ENCODE measurements at regions not wholly inside any gene's neighbourhood (a gene's known extent, or its start where the extent isn't known, plus 50 kb on each side); places are given as distances from the start of the nearest gene placed in this dataset.

DNA sequence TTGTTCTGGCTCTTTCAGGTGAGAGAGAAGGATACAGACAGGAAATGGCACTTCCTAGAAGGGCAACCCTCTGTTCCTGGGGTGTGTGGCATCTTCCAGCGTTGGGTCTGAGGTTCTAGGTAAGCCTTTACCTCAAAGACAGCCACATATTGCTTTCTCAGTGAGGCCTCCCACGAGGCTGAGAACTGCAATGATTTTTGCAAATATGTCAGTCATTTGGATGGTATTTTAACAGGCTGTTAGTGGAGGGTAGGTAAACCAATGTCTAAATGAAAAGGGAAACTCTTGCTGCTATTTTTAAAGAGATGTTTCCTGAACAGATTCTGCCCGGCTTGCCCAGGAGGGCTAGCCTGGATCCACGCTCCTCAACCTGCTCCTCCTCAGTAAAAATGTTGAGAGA is 240.3 kb upstream of the KLF6 start:
- Histone ChIP-seq H3K27ac (ENCODE audit: low read depth, low read length) (no peak overlapping the region), H3K27me3 (ENCODE audit: control insufficient read depth in 5 of 5, insufficient read depth in 4 of 5, low read length in 5 of 5) (no peaks in the 10 kb centered on the region), H3K4me1 (ENCODE audit: control insufficient read depth in 5 of 5, insufficient read depth in 5 of 5, low read length in 5 of 5) (peaks cover 0 to 16% (median 11%) of the 10 kb centered on the region in 5 donors), H3K9ac (ENCODE audit: low read length in 5 of 5) (no peak overlapping the region), H3K36me3 (ENCODE audit: control insufficient read depth in 5 of 5, insufficient read depth in 5 of 5, low read length in 5 of 5) (no peaks in the 10 kb centered on the region), H3K9me3 (ENCODE audit: control insufficient read depth in 5 of 5, low read length in 5 of 5) (peaks cover 0 to 2% (median 0%) of the 10 kb centered on the region in 5 donors), H3K4me3 (ENCODE audit: low read depth in 1 of 5, low read length in 5 of 5) (no peak overlapping the region)

DNA sequence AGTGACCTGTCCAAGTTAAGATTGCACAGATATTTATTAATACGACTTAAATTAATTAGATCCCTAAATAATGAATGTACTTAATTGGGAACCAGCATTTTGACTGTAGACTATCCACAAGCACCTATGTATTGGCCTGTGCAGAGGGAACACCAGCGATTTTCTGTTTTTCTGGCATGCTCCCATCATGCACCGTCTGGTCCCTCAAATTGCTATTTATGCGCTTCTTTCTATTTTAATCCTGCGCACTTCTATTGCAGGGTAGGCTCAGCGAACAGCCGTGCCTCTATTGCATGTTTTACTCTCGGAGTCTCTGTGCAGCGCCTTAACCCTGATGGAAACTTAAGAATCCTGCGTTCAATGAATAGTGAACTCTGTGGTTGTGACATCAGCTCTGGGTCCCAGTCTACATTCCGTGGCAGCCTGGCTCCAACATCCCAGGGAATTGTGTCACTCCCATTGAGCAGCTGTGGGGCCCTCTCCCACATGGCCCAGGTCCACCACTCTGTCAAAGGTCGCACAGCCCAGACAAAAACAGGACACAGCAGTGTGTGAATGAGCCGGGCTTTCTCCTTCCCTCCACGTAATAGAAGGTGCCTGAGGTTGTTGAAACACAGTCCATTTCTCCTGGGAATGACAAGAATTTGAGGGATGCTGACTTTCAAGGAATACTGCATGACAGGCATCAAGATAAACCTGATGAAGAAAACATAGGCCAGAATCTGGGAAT is 239.7 kb upstream of the KLF6 start:
- Histone ChIP-seq H3K27me3 (ENCODE audit: control insufficient read depth in 5 of 5, insufficient read depth in 4 of 5, low read length in 5 of 5) (no peaks in the 10 kb centered on the region), H3K27ac (ENCODE audit: low read depth, low read length) (no peak overlapping the region), H3K9ac (ENCODE audit: low read length in 5 of 5) (no peak overlapping the region), H3K4me1 (ENCODE audit: control insufficient read depth in 5 of 5, insufficient read depth in 5 of 5, low read length in 5 of 5) (peaks cover 0 to 16% (median 11%) of the 10 kb centered on the region in 5 donors), H3K36me3 (ENCODE audit: control insufficient read depth in 5 of 5, insufficient read depth in 5 of 5, low read length in 5 of 5) (no peaks in the 10 kb centered on the region), H3K4me3 (ENCODE audit: low read depth in 1 of 5, low read length in 5 of 5) (no peak overlapping the region), H3K9me3 (ENCODE audit: control insufficient read depth in 5 of 5, low read length in 5 of 5) (peaks cover 0 to 2% (median 0%) of the 10 kb centered on the region in 5 donors)

DNA sequence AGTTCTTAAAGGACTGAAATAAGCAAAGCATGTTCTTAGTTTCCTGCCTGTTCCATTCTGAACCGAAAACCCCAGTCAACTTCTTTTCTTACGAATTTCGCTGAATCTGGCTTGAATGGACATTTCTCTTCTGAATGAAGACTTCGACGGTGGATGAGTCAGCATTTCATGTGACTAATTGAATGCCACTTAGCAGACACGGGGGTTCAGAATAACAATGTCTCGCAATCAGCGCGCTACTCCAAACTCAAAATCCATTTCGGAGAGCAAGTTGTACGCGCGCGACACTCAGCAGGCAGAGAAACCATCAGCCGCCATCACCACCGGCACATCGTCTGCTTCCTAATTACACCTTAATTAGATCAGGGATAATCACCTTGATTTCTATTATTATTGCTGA is 239.0 kb upstream of the KLF6 start:
- H3K4me3 ChIP-seq (ENCODE audit: low read depth in 1 of 5, low read length in 5 of 5), result no peak overlapping the region

DNA sequence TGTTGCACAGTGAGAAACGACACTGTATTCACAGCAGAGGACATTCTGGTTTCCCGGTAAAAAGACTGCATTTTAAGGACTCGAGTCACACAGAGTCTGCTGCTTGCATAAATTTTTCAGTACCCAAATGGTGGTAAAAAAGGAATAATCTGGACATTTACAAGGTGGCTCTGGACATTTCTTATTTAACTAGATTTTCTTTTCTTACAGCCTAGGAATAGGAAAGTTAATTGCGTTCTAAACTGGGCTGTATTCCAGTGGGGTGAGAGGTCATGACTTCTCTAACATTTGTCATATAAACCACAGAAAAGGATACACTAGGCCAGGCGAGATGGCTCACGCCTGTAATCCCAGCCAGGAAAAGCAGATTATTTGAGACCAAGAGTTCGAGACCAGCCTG is 237.5 kb upstream of the KLF6 start:
- Histone ChIP-seq H3K27ac (ENCODE audit: low read depth, low read length) (no peak overlapping the region), H3K9ac (ENCODE audit: low read length in 5 of 5) (no peak overlapping the region), H3K36me3 (ENCODE audit: control insufficient read depth in 5 of 5, insufficient read depth in 5 of 5, low read length in 5 of 5) (no peaks in the 10 kb centered on the region), H3K4me3 (ENCODE audit: low read depth in 1 of 5, low read length in 5 of 5) (no peak overlapping the region), H3K4me1 (ENCODE audit: control insufficient read depth in 5 of 5, insufficient read depth in 5 of 5, low read length in 5 of 5) (peaks cover 0 to 16% (median 12%) of the 10 kb centered on the region in 5 donors), H3K27me3 (ENCODE audit: control insufficient read depth in 5 of 5, insufficient read depth in 4 of 5, low read length in 5 of 5) (no peaks in the 10 kb centered on the region), H3K9me3 (ENCODE audit: control insufficient read depth in 5 of 5, low read length in 5 of 5) (peaks cover 0 to 2% (median 0%) of the 10 kb centered on the region in 5 donors)

More for the DNA sequence above, 239.0 kb upstream of the KLF6 start:
- Histone ChIP-seq H3K27ac (ENCODE audit: low read depth, low read length) (no peak overlapping the region), H3K36me3 (ENCODE audit: control insufficient read depth in 5 of 5, insufficient read depth in 5 of 5, low read length in 5 of 5) (no peaks in the 10 kb centered on the region), H3K27me3 (ENCODE audit: control insufficient read depth in 5 of 5, insufficient read depth in 4 of 5, low read length in 5 of 5) (no peaks in the 10 kb centered on the region), H3K4me1 (ENCODE audit: control insufficient read depth in 5 of 5, insufficient read depth in 5 of 5, low read length in 5 of 5) (peaks cover 0 to 16% (median 11%) of the 10 kb centered on the region in 5 donors), H3K9ac (ENCODE audit: low read length in 5 of 5) (no peak overlapping the region), H3K9me3 (ENCODE audit: control insufficient read depth in 5 of 5, low read length in 5 of 5) (peaks cover 0 to 2% (median 0%) of the 10 kb centered on the region in 5 donors)

DNA sequence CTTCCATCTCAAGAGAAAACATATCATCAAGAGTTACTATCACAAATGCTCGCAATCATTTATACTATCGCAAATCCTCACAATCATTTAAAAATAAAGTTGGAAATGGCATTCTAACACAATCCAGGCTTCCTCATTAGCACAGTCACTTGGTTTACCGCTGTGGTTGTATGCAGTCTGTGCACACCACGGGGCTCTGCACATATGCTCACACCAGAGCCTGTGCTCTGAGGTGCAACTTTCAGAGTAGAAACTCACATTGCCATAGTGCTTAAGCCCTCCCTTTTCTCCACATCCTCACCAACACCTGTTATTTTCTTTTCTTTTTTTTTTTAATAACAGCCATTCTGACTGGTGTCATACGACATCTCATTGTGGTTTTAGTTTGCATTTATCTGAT is 235.6 kb upstream of the KLF6 start:
- no peak overlapping the region for H3K4me3 ChIP-seq (ENCODE audit: low read depth in 1 of 5, low read length in 5 of 5)
- no peak overlapping the region for H3K27ac ChIP-seq (ENCODE audit: low read depth, low read length)
- peaks cover 0 to 2% (median 0%) of the 10 kb centered on the region in 5 donors for H3K9me3 ChIP-seq (ENCODE audit: control insufficient read depth in 5 of 5, low read length in 5 of 5)
- no peaks in the 10 kb centered on the region for H3K27me3 ChIP-seq (ENCODE audit: control insufficient read depth in 5 of 5, insufficient read depth in 4 of 5, low read length in 5 of 5)
- H3K4me1 ChIP-seq (ENCODE audit: control insufficient read depth in 5 of 5, insufficient read depth in 5 of 5, low read length in 5 of 5), result peaks cover 0 to 16% (median 12%) of the 10 kb centered on the region in 5 donors
- H3K9ac ChIP-seq (ENCODE audit: low read length in 5 of 5), result no peak overlapping the region
- no peaks in the 10 kb centered on the region for H3K36me3 ChIP-seq (ENCODE audit: control insufficient read depth in 5 of 5, insufficient read depth in 5 of 5, low read length in 5 of 5)

DNA sequence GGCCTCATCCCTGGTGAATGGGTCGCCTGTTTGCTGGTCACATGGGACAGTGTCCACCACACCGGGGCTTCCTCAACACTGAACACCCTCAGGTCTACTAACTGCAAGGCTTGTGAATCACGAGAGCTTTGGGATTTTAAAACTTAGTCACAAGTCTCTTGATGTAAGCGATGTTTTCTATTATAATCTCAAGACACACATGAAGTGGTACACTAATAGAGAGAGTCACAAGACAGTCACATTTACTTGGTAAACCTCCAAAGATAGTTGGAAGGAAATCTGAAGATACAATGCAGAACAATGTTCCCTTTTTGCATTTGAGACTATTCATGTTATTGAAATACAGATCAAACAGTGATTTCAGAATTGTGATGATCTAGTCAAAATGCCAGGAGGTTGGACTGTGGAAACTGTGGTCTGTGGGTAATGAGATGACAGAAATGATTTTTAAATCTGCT is 233.1 kb upstream of the KLF6 start:
- peaks cover 2 to 12% (median 6%) of the 10 kb centered on the region in 5 donors for H3K4me1 ChIP-seq (ENCODE audit: control insufficient read depth in 5 of 5, insufficient read depth in 5 of 5, low read length in 5 of 5)
- peaks cover 0 to 2% (median 0%) of the 10 kb centered on the region in 5 donors for H3K9me3 ChIP-seq (ENCODE audit: control insufficient read depth in 5 of 5, low read length in 5 of 5)
- no peak overlapping the region for H3K4me3 ChIP-seq (ENCODE audit: low read depth in 1 of 5, low read length in 5 of 5)
- no peak overlapping the region for H3K27ac ChIP-seq (ENCODE audit: low read depth, low read length)
- no peaks in the 10 kb centered on the region for H3K27me3 ChIP-seq (ENCODE audit: control insufficient read depth in 5 of 5, insufficient read depth in 4 of 5, low read length in 5 of 5)
- H3K36me3 ChIP-seq (ENCODE audit: control insufficient read depth in 5 of 5, insufficient read depth in 5 of 5, low read length in 5 of 5), result no peaks in the 10 kb centered on the region
- no peak overlapping the region for H3K9ac ChIP-seq (ENCODE audit: low read length in 5 of 5)

DNA sequence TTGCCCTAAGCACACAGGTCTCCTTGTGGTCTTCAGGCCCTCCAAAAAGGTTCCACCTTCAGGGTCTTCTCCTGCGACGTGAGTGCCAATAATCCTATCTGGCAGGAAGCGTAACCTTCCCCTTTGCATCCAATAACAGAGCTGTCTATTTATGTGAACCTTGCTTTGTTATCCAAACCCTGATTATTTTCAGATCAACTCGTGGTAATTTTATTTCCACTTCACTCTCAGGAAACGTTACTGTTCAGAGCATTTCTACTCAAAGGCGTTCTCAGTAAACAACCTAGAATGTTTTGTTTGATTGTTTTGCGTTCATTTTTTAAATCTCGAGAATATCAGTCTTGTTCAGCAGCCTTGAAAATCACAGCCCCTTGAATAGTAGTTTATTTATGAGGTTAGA is 232.3 kb upstream of the KLF6 start:
- Histone ChIP-seq H3K27ac (ENCODE audit: low read depth, low read length) (no peak overlapping the region), H3K9ac (ENCODE audit: low read length in 5 of 5) (no peak overlapping the region), H3K4me1 (ENCODE audit: control insufficient read depth in 5 of 5, insufficient read depth in 5 of 5, low read length in 5 of 5) (peaks cover 2 to 8% (median 6%) of the 10 kb centered on the region in 5 donors), H3K4me3 (ENCODE audit: low read depth in 1 of 5, low read length in 5 of 5) (no peak overlapping the region), H3K27me3 (ENCODE audit: control insufficient read depth in 5 of 5, insufficient read depth in 4 of 5, low read length in 5 of 5) (no peaks in the 10 kb centered on the region), H3K36me3 (ENCODE audit: control insufficient read depth in 5 of 5, insufficient read depth in 5 of 5, low read length in 5 of 5) (no peaks in the 10 kb centered on the region), H3K9me3 (ENCODE audit: control insufficient read depth in 5 of 5, low read length in 5 of 5) (peaks cover 0 to 2% (median 0%) of the 10 kb centered on the region in 5 donors)

DNA sequence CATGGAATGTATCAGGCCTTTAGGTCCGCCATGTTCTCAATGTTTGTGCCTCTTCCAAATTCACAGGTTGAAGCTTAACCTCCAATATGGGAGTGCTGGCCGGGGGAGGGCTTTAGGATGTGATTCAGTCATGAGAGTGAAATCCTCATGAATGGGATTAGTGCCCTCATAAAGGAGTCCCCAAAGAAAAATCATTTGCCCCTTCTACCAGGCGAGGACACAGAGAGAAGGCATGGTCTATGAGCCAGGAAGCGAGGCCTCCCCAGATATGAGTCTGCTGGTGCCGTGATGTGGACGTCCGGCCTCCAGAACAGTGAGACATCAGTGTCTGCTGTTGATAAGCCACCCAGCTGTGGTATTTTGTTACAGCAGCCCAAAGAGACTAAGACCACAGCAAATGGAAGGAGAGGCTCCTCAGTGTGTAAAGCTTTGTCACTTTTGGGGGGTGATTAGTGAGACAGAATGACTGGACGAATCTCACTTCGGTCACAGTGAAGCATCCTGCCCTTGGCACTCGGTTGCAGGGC is 231.3 kb upstream of the KLF6 start:
- Histone ChIP-seq H3K9me3 (ENCODE audit: control insufficient read depth in 5 of 5, low read length in 5 of 5) (peaks cover 0 to 2% (median 0%) of the 10 kb centered on the region in 5 donors), H3K27me3 (ENCODE audit: control insufficient read depth in 5 of 5, insufficient read depth in 4 of 5, low read length in 5 of 5) (no peaks in the 10 kb centered on the region), H3K27ac (ENCODE audit: low read depth, low read length) (no peak overlapping the region), H3K36me3 (ENCODE audit: control insufficient read depth in 5 of 5, insufficient read depth in 5 of 5, low read length in 5 of 5) (no peaks in the 10 kb centered on the region), H3K4me3 (ENCODE audit: low read depth in 1 of 5, low read length in 5 of 5) (no peak overlapping the region), H3K9ac (ENCODE audit: low read length in 5 of 5) (no peak overlapping the region), H3K4me1 (ENCODE audit: control insufficient read depth in 5 of 5, insufficient read depth in 5 of 5, low read length in 5 of 5) (peaks cover 2 to 7% (median 6%) of the 10 kb centered on the region in 5 donors)

DNA sequence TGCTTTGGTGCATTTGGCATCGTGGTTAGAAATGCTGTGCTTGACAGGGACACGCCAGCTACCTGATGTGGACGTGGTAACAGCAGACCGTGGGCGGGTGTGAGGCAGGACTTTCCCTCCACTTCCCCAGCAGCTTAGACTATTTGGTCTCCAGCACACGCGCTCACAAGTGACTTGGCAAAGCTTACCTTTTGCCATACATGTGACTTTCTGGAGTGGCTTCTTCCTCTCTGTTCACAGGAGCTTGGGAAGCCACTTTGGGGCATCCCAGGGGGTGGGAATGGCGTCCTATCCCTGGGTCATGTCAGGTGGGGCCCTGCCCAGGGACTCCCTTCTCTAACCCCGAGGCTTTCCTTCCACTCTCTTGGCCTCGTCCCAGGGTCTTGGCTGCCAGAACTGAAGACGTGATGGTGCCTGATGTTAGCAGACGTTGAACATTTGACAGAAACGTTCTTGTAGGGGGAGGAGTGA is 228.7 kb upstream of the KLF6 start:
- Histone ChIP-seq H3K9ac (ENCODE audit: low read length in 5 of 5) (no peak overlapping the region), H3K4me3 (ENCODE audit: low read depth in 1 of 5, low read length in 5 of 5) (peak overlapping the region in 2 of 5 donors; percentile 24 to 42), H3K9me3 (ENCODE audit: control insufficient read depth in 5 of 5, low read length in 5 of 5) (peaks cover 0 to 1% (median 0%) of the 10 kb centered on the region in 5 donors), H3K27me3 (ENCODE audit: control insufficient read depth in 5 of 5, insufficient read depth in 4 of 5, low read length in 5 of 5) (no peaks in the 10 kb centered on the region), H3K36me3 (ENCODE audit: control insufficient read depth in 5 of 5, insufficient read depth in 5 of 5, low read length in 5 of 5) (no peaks in the 10 kb centered on the region), H3K27ac (ENCODE audit: low read depth, low read length) (no peak overlapping the region), H3K4me1 (ENCODE audit: control insufficient read depth in 5 of 5, insufficient read depth in 5 of 5, low read length in 5 of 5) (peaks cover 2 to 7% (median 6%) of the 10 kb centered on the region in 5 donors)

DNA sequence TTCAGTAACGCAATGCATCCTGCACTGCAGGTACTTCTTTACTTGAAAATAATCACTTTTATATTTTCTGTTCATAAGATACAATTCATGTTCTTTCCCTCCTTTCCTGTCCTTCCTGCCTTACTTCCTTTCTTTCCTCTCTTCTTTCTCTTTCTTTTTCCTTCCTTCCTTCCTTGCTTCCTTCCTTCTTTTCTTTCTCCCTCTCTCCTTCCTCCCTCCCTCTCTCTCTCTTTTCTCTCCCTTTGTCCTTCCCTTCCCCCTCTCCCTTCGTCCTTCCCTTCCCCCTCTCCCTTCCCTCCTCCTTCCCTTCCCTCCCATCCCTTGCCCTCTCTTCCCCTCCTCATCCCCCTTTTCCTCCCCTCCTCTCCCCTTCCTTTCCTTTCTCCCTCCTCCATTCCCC is 227.8 kb upstream of the KLF6 start:
- H3K27ac ChIP-seq (ENCODE audit: low read depth, low read length), result no peak overlapping the region
- no peak overlapping the region for H3K9ac ChIP-seq (ENCODE audit: low read length in 5 of 5)
- peaks cover 0 to 7% (median 6%) of the 10 kb centered on the region in 5 donors for H3K4me1 ChIP-seq (ENCODE audit: control insufficient read depth in 5 of 5, insufficient read depth in 5 of 5, low read length in 5 of 5)
- H3K36me3 ChIP-seq (ENCODE audit: control insufficient read depth in 5 of 5, insufficient read depth in 5 of 5, low read length in 5 of 5), result no peaks in the 10 kb centered on the region
- H3K27me3 ChIP-seq (ENCODE audit: control insufficient read depth in 5 of 5, insufficient read depth in 4 of 5, low read length in 5 of 5), result no peaks in the 10 kb centered on the region
- peaks cover 0 to 6% (median 0%) of the 10 kb centered on the region in 5 donors for H3K9me3 ChIP-seq (ENCODE audit: control insufficient read depth in 5 of 5, low read length in 5 of 5)
- H3K4me3 ChIP-seq (ENCODE audit: low read depth in 1 of 5, low read length in 5 of 5), result no peak overlapping the region
